Activated naive CD8-positive, alpha-beta T cell (primary cell): ENCODE measurements at regions not wholly inside any gene's neighbourhood (a gene's known extent, or its start where the extent isn't known, plus 50 kb on each side); places are given as distances from the start of the nearest gene placed in this dataset.

Source experiments
- H3K27ac Mint-ChIP-seq: one replicate; pipeline ENCODE4 v1.8.0; 2021; ENCODE audit warnings: mixed read lengths
- H3K27me3 Mint-ChIP-seq: one replicate; pipeline ENCODE4 v1.8.0; 2021; ENCODE audit warnings: mixed read lengths
- H3K36me3 Mint-ChIP-seq: one replicate; pipeline ENCODE4 v1.8.0; 2021; ENCODE audit warnings: mixed read lengths
- H3K4me1 Mint-ChIP-seq: one replicate; pipeline ENCODE4 v1.8.0; 2021; ENCODE audit warnings: low read depth, mixed read lengths
- H3K4me3 Mint-ChIP-seq: one replicate; pipeline ENCODE4 v1.8.0; 2021; ENCODE audit warnings: mild to moderate bottlenecking, mixed read lengths
- H3K9me3 Mint-ChIP-seq: one replicate; pipeline ENCODE4 v1.8.0; 2021; ENCODE audit warnings: low read depth, mixed read lengths

DNA sequence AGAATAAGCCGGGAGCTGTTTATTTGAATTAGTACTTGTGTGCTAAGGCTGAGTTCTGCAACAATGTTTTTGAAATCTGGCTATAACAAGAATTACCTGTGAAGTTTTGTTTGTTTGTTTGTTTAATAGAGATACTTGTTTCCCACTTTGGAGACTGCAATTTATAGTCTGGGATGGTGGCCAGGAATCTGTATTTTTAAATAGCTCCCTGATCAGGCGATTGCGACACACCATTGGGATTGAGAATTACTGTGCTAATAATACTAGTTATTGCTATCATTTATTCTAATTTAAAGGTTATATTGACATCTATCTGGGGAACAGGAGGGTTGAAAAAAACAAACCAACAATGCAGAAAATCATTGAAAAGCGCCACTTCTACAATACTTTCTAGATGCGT, 951.6 kb upstream of the TENM3 start:
- H3K36me3 Mint-ChIP-seq, result no peaks in the 10 kb centered on the region
- H3K9me3 Mint-ChIP-seq, result peaks cover 4% of the 10 kb centered on the region
- no peaks in the 10 kb centered on the region for H3K4me1 Mint-ChIP-seq
- no peak overlapping the region for H3K4me3 Mint-ChIP-seq
- H3K27ac Mint-ChIP-seq, result no peak overlapping the region
- no peaks in the 10 kb centered on the region for H3K27me3 Mint-ChIP-seq

DNA sequence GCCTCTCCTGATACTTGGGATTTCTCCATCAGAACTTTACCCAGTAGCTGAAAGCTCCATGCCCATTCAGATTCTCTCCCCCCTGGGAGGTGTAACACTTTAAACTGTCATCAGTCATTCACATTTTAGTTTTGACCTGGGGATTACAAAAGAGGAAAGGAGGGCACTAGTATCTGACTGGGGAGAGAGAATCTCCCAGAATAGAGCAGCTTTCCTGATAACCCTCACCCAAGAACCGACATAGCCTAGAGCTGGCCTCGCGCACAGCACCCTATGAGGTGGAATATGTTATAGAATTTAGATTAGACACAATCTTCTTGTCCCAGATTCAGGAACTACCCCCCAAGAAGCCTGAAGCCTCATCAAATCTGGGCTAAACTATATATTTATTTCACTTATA, 950.2 kb upstream of the TENM3 start:
- no peaks in the 10 kb centered on the region for H3K27me3 Mint-ChIP-seq
- peaks cover 8% of the 10 kb centered on the region for H3K9me3 Mint-ChIP-seq
- H3K4me1 Mint-ChIP-seq, result no peaks in the 10 kb centered on the region
- no peak overlapping the region for H3K27ac Mint-ChIP-seq
- H3K36me3 Mint-ChIP-seq, result no peaks in the 10 kb centered on the region
- no peak overlapping the region for H3K4me3 Mint-ChIP-seq

DNA sequence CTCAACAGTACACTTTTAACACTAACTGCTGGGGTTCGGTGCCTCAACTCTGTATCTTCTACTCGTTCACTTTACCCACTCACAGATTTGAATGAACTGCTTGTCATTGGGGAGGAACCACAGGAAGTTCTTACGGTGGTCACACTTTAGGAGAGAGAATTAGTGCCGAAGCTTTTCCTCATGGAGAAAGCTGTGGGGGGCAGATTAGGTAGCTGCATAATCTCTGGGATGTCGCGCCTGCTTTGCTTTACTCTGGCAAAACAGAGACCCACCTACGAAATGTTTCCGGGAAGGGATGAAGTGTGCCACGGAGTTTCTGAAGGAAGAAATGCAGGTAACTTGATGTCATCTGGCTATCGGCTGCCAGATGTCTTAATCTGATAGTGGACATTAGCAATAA, 949.7 kb upstream of the TENM3 start:
- no peaks in the 10 kb centered on the region for H3K36me3 Mint-ChIP-seq
- peaks cover 8% of the 10 kb centered on the region for H3K9me3 Mint-ChIP-seq
- H3K27ac Mint-ChIP-seq, result no peak overlapping the region
- H3K27me3 Mint-ChIP-seq, result no peaks in the 10 kb centered on the region
- no peak overlapping the region for H3K4me3 Mint-ChIP-seq
- no peaks in the 10 kb centered on the region for H3K4me1 Mint-ChIP-seq

DNA sequence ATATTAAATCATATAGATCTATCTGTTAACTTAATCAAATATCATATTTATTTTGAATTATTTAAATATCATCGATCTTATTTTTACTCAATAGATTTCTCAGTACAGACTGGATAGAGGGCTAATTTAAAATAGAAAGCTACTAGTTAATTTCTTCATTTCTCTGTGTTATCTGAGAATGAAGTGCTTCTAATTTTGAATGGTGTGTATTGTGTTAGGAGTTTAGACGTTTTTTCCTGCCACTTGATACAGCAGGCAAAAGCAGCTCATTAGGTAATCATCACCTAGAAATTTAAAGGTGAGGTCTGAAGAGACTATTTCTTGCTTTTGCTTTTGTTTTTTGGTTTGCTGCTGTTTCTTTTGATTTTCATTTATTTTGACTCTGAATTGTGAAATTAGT, 948.8 kb upstream of the TENM3 start:
- Mint-ChIP-seq H3K27me3 (no peaks in the 10 kb centered on the region), H3K27ac (no peak overlapping the region), H3K4me1 (no peaks in the 10 kb centered on the region), H3K36me3 (no peaks in the 10 kb centered on the region), H3K4me3 (no peak overlapping the region), H3K9me3 (peaks cover 8% of the 10 kb centered on the region)

DNA sequence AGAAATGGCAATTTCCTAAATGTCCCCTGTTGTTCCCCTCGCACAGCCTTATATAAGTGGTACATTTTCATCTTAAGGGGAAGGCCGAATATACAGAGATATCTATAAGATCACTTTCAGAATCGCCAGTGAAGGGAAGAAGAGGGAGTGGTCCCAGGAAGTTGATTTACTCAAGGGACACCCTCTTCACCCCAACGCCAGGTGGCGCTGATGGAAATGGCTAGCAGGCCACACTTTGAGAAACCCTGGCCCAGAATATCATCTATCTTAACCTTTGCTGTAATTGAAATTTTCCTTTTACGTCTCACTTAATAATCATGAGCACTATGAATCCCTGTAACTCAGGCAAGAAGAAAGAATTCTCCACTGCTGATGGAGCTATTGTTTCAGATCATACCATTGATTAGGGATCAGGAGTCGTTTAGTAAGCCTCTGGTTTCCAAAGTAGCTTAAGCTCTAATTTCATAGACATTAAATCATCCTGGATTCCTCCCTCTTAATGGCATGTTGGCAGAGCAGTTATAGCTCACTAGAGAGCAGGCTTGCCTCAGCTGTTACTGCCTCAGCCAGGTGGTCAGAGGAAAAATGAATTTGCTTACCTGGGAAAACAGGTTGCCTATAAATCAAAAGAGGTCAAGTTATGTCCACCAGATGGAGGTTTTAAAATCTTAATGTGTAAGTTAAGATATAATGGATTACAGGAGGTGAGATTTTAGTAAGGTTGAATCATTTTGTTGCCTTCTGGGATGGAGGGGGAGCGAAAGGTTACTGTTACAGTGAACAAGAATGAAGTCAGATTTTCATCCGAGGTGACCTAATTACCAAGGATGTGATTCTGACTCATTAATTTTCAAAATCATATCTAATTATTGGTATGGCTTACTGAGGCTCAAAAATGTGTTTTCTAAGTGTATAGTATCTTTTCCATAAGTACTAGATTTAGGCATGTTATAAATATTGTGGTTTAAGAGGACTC, 941.2 kb upstream of the TENM3 start:
- no peaks in the 10 kb centered on the region for H3K27me3 Mint-ChIP-seq

DNA sequence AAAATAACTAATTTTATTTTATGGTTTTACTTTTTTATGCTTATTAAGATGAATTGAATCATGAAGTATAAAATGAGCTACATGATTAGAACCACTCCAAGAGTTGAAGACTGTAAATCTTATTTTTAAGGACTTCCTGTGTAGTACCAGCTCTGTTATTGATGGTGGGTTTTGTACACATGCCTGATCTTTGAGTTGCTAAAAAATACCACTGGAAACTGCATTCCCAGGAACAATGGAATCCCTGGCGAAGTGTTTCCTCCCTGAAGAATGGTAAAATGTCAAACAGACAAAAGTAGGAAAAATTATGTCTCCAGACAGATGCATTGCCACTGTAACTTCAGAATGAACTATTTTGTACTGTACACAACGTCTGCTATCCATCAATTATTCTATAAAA, 935.4 kb upstream of the TENM3 start:
- no peaks in the 10 kb centered on the region for H3K36me3 Mint-ChIP-seq
- H3K4me1 Mint-ChIP-seq, result no peaks in the 10 kb centered on the region
- no peaks in the 10 kb centered on the region for H3K27me3 Mint-ChIP-seq
- no peak overlapping the region for H3K4me3 Mint-ChIP-seq
- no peaks in the 10 kb centered on the region for H3K9me3 Mint-ChIP-seq
- no peak overlapping the region for H3K27ac Mint-ChIP-seq

More for the DNA sequence above, 941.2 kb upstream of the TENM3 start:
- H3K27ac Mint-ChIP-seq, result no peak overlapping the region
- H3K9me3 Mint-ChIP-seq, result peaks cover 4% of the 10 kb centered on the region
- no peaks in the 10 kb centered on the region for H3K36me3 Mint-ChIP-seq
- H3K4me3 Mint-ChIP-seq, result no peak overlapping the region
- no peaks in the 10 kb centered on the region for H3K4me1 Mint-ChIP-seq

DNA sequence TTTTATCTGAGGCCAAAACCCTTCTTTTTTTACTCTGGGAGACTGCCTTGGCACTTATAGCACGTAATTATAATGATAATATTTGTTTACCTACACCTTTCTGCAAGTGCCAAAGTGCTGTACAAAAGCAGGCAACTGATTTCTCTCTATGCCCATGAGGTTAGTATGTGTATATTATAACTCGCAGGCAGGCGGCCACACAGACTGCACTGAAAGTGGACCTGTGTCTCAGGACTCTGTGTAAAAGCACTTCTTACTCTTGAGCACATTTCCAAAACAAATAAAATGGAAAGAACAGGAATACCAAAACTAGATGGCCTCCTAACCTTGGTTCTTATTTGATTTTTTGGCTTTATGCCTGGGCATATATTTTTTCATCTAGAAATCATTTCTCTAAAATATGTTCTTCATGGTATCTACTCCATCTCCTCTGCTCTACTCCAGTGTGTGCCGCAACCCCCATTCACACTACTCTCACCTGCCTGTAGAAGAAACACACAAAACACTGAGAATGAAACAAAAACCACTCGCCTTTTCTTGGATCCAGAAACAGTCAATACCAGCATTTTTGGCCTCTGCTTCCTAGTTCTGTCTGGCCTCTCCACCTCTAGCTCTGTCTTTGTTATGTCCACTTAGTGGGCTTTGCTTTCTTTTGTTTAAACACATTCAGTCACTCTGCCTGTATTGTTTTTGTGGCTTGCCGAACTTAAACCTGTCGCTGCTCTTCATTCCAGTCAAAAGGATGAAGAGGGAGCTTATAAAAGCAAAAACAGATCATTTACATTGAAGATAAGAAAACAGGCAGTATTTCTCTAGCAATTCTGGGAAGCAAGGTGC, 934.5 kb upstream of the TENM3 start:
- H3K27ac Mint-ChIP-seq, result no peak overlapping the region
- H3K27me3 Mint-ChIP-seq, result no peaks in the 10 kb centered on the region
- no peaks in the 10 kb centered on the region for H3K4me1 Mint-ChIP-seq
- H3K9me3 Mint-ChIP-seq, result no peaks in the 10 kb centered on the region
- no peaks in the 10 kb centered on the region for H3K36me3 Mint-ChIP-seq
- no peak overlapping the region for H3K4me3 Mint-ChIP-seq

DNA sequence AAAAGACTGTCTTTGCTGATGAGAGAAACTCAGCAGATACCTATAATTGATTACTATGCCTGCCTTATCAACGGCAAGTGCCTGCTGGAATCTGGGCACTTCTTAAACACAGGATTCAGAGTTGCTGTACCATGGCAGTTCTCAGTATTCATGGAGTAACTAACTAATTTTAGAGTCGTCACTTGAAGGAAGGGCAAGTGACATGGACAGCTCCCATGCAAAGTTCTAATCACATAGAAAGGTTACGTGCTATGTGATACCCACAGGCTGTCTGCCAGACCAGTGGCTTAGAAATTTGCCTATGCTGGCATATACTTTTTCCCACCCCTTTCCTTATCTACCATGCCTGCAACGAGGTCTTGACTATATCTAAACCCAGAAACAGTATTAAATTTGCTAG, 931.1 kb upstream of the TENM3 start:
- no peak overlapping the region for H3K27ac Mint-ChIP-seq
- H3K9me3 Mint-ChIP-seq, result peaks cover 4% of the 10 kb centered on the region
- no peaks in the 10 kb centered on the region for H3K4me1 Mint-ChIP-seq
- H3K4me3 Mint-ChIP-seq, result no peak overlapping the region
- H3K36me3 Mint-ChIP-seq, result no peaks in the 10 kb centered on the region
- H3K27me3 Mint-ChIP-seq, result no peaks in the 10 kb centered on the region

DNA sequence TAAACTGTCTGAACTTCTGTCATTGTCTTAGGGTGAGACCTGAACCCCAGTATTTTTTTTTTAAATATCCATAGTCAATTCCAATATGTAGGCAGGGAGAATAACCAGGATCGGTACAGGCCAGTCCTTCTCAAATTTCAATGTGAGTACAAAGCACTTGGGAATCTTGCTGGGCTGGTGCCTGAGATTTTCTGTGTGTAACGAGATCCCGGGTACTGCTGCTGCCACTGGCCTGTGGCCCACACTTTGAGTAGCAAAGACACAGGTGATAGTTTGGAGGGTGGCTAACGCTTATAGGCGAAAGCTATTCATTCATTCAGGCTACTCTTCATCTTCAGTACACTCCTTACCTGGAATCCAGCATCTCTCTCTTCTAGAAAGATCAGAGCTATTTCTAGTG, 923.6 kb upstream of the TENM3 start:
- Mint-ChIP-seq H3K4me1 (no peaks in the 10 kb centered on the region), H3K36me3 (no peaks in the 10 kb centered on the region), H3K4me3 (no peak overlapping the region), H3K27ac (no peak overlapping the region), H3K27me3 (no peaks in the 10 kb centered on the region), H3K9me3 (peaks cover 3% of the 10 kb centered on the region)

DNA sequence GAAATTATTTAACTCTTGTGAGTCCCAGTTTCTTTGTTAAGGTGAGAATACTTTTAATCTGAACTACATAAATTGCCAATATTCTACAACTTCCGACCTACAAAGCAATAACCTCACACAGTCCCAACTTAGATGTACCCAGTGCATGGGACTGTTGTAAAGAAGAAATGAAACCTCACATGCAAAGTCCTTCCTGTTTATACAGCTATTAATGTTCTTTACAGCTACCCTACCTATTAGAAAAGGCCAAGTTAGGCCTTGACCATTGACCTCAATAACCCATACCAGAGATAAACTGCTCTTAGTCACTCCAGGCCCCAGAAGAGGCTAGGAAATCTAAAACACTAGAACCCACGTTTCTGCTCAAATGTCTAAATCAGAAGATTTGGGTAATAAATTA, 920.1 kb upstream of the TENM3 start:
- Mint-ChIP-seq H3K9me3 (no peaks in the 10 kb centered on the region), H3K4me1 (no peaks in the 10 kb centered on the region), H3K27me3 (no peaks in the 10 kb centered on the region), H3K27ac (no peak overlapping the region), H3K36me3 (no peaks in the 10 kb centered on the region), H3K4me3 (no peak overlapping the region)

DNA sequence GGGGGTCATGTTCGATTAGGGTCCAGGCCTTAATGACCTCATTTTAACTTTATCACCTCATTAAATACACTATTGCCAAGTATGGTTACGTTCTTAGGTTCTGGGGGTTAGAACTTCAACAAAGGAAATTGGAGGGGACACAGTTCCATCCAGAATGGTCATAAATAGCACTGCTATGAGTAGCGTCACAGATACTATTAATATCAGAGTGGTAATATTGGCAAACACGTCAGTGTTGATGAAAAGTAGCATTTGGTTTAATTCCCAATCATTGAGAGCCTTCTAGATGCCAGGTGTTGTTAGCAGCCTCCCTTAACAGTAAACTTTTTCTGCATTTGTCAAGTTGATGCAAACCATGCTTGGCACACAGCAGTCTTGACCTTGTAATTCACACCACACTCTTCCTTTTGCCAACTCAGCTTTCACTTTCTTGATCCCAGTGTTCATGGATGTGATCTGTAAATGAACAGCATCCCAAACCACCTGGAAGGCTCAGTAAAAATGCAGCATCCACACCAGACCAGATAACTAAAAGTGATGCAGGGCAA, 912.5 kb upstream of the TENM3 start:
- H3K27ac Mint-ChIP-seq, result no peak overlapping the region
- no peaks in the 10 kb centered on the region for H3K27me3 Mint-ChIP-seq
- no peaks in the 10 kb centered on the region for H3K9me3 Mint-ChIP-seq
- H3K4me1 Mint-ChIP-seq, result no peaks in the 10 kb centered on the region
- no peaks in the 10 kb centered on the region for H3K36me3 Mint-ChIP-seq
- no peak overlapping the region for H3K4me3 Mint-ChIP-seq

DNA sequence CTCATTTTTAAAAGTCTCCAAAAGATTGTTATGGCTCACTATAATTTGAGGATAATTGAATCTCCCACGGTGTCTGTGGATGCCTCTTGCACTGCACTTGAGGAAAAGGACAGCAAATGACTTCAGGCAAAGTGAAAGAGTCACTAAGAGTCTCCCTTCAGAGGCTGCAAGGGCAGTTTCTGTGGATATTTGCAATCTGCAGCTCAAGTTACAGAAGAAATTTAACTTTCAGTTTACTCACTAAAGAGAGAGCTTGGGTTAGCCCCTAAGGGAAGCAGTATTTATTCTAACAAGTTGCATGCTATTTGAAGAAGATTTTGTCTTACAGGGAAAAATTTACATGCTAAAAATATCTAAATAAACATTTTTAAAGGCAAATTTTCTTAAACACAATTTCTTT, 912.0 kb upstream of the TENM3 start:
- H3K9me3 Mint-ChIP-seq, result no peaks in the 10 kb centered on the region
- no peak overlapping the region for H3K27ac Mint-ChIP-seq

DNA sequence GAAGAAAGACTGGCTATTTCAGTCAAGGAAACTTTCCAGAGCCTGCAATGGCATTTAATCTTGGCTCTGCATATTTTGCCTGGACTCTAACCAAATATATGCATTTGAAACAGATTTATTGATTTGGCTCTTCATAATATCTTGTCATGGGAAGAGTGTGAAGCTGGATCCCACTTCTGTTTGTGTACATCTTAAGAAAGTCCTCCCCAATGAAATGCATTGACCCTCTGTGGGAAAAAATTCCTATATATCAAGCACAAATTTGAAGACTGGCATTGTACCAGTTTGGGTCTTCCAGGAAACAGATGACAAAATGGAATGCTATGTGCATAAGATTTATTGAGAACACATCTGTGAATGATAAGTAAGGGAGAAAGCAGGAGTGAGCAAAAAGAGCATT, 897.3 kb upstream of the TENM3 start:
- no peak overlapping the region for H3K4me3 Mint-ChIP-seq
- H3K4me1 Mint-ChIP-seq, result no peaks in the 10 kb centered on the region
- H3K9me3 Mint-ChIP-seq, result peaks cover 10% of the 10 kb centered on the region
- H3K27me3 Mint-ChIP-seq, result no peaks in the 10 kb centered on the region
- no peaks in the 10 kb centered on the region for H3K36me3 Mint-ChIP-seq
- no peak overlapping the region for H3K27ac Mint-ChIP-seq

More for the DNA sequence above, 912.0 kb upstream of the TENM3 start:
- no peaks in the 10 kb centered on the region for H3K4me1 Mint-ChIP-seq
- no peak overlapping the region for H3K4me3 Mint-ChIP-seq
- H3K27me3 Mint-ChIP-seq, result no peaks in the 10 kb centered on the region
- H3K36me3 Mint-ChIP-seq, result no peaks in the 10 kb centered on the region

DNA sequence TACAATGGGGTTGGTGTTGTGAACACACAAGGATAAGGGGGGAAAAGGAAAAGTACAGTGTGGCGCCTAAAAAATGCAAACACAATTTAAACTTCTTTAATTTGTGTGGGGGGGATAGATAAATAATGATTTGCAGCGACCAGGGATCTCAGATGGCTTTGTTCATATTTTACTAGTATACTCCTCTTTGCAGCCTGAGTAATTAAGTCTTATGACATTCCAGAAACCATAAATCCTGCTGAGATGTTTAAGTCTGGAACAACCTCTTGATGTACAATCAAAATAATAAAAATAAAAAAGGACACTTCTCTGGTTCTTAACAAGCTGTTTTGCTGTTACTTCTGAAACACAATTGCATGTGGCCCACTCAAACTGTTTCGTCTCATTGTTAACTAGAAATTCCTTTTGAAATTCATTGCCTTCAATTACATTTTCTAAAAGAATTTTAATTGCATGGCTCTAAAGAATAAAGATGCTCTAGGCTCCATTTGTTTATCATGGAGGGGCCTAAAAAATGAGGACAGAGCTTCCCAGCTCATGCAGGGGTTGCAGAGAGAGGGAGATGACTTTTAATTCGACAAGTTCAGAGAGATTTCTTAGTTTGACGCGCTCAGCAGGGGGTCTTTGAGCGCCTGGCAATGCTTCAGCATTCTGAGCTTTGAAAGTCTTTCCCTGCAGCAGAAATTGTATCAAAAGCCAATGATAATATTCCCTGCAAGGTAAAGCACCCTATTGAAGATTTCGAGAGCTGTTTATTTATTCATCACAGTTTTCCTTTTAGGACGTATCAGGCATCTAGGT, 892.4 kb upstream of the TENM3 start:
- no peak overlapping the region for H3K27ac Mint-ChIP-seq
- no peaks in the 10 kb centered on the region for H3K36me3 Mint-ChIP-seq
- H3K9me3 Mint-ChIP-seq, result no peaks in the 10 kb centered on the region

More for the DNA sequence above, 892.4 kb upstream of the TENM3 start:
- Mint-ChIP-seq H3K4me1 (no peaks in the 10 kb centered on the region), H3K4me3 (no peak overlapping the region), H3K27me3 (no peaks in the 10 kb centered on the region)
